ENCODE measurements at regions not wholly inside any gene's neighbourhood (a gene's known extent, or its start where the extent isn't known, plus 50 kb on each side); places are given as distances from the start of the nearest gene placed in this dataset.

DNA sequence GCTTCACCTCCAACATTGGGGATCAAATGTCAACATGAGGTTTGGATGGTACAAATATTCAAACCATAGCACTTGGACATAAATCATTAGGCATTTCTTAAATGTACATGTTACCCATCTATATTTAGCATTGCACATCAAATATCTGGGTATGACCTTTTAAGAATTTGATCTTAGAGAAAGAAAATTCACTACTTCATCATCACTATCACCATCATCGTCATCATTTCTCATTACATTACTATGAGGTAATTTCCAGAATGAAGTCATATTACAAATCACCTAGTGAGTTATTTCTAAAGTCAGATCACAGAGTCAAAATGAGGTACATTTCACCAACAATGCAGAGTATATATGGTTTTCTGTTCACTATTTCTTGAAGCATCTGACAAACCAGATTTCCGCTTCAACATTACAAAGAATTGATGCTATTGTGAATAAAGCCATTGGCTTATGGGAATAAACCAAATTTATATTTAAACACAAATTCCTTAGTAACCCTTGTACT, 356.4 kb upstream of the GYPC start:
- Mint-ChIP-seq H3K27me3 (ENCODE audit: low read depth in 3 of 3) (peaks cover 0 to 3% (median 2%) of the 10 kb centered on the region in 3 donors), H3K4me1 (no peaks in the 10 kb centered on the region), H3K27ac (peak overlapping the region in 1 of 7 donors; percentile 49), H3K4me3 (no peak overlapping the region), H3K9me3 (peaks cover 0 to 3% (median 0%) of the 10 kb centered on the region in 7 donors), H3K36me3 (no peaks in the 10 kb centered on the region)
- no peak overlapping the region for H3K27ac ChIP-seq (ENCODE audit: low read depth in 1 of 2, low read length in 2 of 2)
- no peak overlapping the region for H3K9ac ChIP-seq (ENCODE audit: insufficient read depth, low read length, poor library complexity, severe bottlenecking)
- no peak overlapping the region for H3K4me3 ChIP-seq (replicated peaks in 1 of 3; ENCODE audit: low read depth in 2 of 3, low read length in 3 of 3)
- no peaks in the 10 kb centered on the region for H3K9me3 ChIP-seq (replicated peaks in 1 of 2; ENCODE audit: control insufficient read depth in 1 of 2, insufficient read depth in 1 of 2, low read length in 2 of 2)
- TF ChIP-seq, protein P1, sequence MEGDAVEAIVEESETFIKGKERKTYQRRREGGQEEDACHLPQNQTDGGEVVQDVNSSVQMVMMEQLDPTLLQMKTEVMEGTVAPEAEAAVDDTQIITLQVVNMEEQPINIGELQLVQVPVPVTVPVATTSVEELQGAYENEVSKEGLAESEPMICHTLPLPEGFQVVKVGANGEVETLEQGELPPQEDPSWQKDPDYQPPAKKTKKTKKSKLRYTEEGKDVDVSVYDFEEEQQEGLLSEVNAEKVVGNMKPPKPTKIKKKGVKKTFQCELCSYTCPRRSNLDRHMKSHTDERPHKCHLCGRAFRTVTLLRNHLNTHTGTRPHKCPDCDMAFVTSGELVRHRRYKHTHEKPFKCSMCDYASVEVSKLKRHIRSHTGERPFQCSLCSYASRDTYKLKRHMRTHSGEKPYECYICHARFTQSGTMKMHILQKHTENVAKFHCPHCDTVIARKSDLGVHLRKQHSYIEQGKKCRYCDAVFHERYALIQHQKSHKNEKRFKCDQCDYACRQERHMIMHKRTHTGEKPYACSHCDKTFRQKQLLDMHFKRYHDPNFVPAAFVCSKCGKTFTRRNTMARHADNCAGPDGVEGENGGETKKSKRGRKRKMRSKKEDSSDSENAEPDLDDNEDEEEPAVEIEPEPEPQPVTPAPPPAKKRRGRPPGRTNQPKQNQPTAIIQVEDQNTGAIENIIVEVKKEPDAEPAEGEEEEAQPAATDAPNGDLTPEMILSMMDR (IDR thresholded peaks at IDR 0.05), result no peak
- H4K20me1 ChIP-seq (ENCODE audit: insufficient read depth, low read length), result no peaks in the 10 kb centered on the region
- DNase-seq, result no peak
- intact Hi-C loops (cut with micrococcal nuclease), result no loop called here
- no peaks in the 10 kb centered on the region for H3K4me1 ChIP-seq (ENCODE audit: control insufficient read depth in 1 of 2, insufficient read depth in 2 of 2, low read length in 2 of 2)
- H3K4me2 ChIP-seq (replicated peaks; ENCODE audit: extremely low read depth, low read length, poor library complexity, severe bottlenecking), result no peak overlapping the region
- no CpG with 5 or more reads among the region's 2 CpGs for WGBS (ENCODE audit: insufficient coverage)
- H3K79me2 ChIP-seq (ENCODE audit: insufficient read depth, low read length), result no peaks in the 10 kb centered on the region
- no peaks in the 10 kb centered on the region for H3K27me3 ChIP-seq (ENCODE audit: control insufficient read depth in 2 of 2, insufficient read depth in 2 of 2, low read length in 2 of 2)
- H3K36me3 ChIP-seq (replicated peaks in 1 of 2; ENCODE audit: control insufficient read depth in 1 of 2, insufficient read depth in 2 of 2, low read length in 2 of 2), result no peaks in the 10 kb centered on the region
- no peak overlapping the region for H2AFZ ChIP-seq (ENCODE audit: insufficient read depth, low read depth, low read length, poor library complexity, severe bottlenecking)

DNA sequence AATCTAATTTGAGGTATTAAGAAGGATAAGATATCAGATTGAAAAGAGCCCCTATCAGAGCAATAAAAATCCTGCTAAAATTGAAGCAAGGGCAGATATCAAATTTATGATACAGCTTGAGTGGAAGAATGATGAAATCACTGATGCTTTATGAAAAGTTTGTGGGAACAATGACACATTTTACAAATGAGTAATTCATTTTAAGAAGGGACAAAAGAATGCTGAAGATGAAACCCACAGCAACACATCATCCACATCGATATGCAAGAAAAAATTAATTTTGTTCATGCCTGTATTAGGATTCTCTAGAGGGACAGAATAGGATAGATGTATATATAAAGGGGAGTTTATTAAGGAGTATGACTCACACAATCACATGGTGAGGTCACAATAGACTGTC, 355.6 kb upstream of the GYPC start:
- peak overlapping the region in 1 of 7 donors; percentile 22 for H3K27ac Mint-ChIP-seq
- peaks cover 0 to 3% (median 2%) of the 10 kb centered on the region in 3 donors for H3K27me3 Mint-ChIP-seq (ENCODE audit: low read depth in 3 of 3)
- WGBS (ENCODE audit: insufficient coverage), result no CpG with 5 or more reads among the region's 1 CpG
- Histone ChIP-seq H3K27me3 (ENCODE audit: control insufficient read depth in 2 of 2, insufficient read depth in 2 of 2, low read length in 2 of 2) (no peaks in the 10 kb centered on the region), H2AFZ (ENCODE audit: insufficient read depth, low read depth, low read length, poor library complexity, severe bottlenecking) (no peak overlapping the region), H3K79me2 (ENCODE audit: insufficient read depth, low read length) (no peaks in the 10 kb centered on the region), H3K4me3 (replicated peaks in 1 of 3; ENCODE audit: low read depth in 2 of 3, low read length in 3 of 3) (no peak overlapping the region), H3K9ac (ENCODE audit: insufficient read depth, low read length, poor library complexity, severe bottlenecking) (no peak overlapping the region), H3K9me3 (replicated peaks in 1 of 2; ENCODE audit: control insufficient read depth in 1 of 2, insufficient read depth in 1 of 2, low read length in 2 of 2) (no peaks in the 10 kb centered on the region), H4K20me1 (ENCODE audit: insufficient read depth, low read length) (no peaks in the 10 kb centered on the region), H3K36me3 (replicated peaks in 1 of 2; ENCODE audit: control insufficient read depth in 1 of 2, insufficient read depth in 2 of 2, low read length in 2 of 2) (no peaks in the 10 kb centered on the region), H3K4me1 (ENCODE audit: control insufficient read depth in 1 of 2, insufficient read depth in 2 of 2, low read length in 2 of 2) (no peaks in the 10 kb centered on the region), H3K27ac (ENCODE audit: low read depth in 1 of 2, low read length in 2 of 2) (no peak overlapping the region), H3K4me2 (replicated peaks; ENCODE audit: extremely low read depth, low read length, poor library complexity, severe bottlenecking) (no peak overlapping the region)
- intact Hi-C loops (cut with micrococcal nuclease), result no loop called here
- TF ChIP-seq, protein P1 (IDR thresholded peaks at IDR 0.05), result no peak
- H3K4me3 Mint-ChIP-seq, result no peak overlapping the region
- peaks cover 0 to 3% (median 0%) of the 10 kb centered on the region in 7 donors for H3K9me3 Mint-ChIP-seq
- H3K36me3 Mint-ChIP-seq, result no peaks in the 10 kb centered on the region
- DNase-seq, result no peak
- H3K4me1 Mint-ChIP-seq, result no peaks in the 10 kb centered on the region
